ENCODE measurements at regions not wholly inside any gene's neighbourhood (a gene's known extent, or its start where the extent isn't known, plus 50 kb on each side); places are given as distances from the start of the nearest gene placed in this dataset.

DNA sequence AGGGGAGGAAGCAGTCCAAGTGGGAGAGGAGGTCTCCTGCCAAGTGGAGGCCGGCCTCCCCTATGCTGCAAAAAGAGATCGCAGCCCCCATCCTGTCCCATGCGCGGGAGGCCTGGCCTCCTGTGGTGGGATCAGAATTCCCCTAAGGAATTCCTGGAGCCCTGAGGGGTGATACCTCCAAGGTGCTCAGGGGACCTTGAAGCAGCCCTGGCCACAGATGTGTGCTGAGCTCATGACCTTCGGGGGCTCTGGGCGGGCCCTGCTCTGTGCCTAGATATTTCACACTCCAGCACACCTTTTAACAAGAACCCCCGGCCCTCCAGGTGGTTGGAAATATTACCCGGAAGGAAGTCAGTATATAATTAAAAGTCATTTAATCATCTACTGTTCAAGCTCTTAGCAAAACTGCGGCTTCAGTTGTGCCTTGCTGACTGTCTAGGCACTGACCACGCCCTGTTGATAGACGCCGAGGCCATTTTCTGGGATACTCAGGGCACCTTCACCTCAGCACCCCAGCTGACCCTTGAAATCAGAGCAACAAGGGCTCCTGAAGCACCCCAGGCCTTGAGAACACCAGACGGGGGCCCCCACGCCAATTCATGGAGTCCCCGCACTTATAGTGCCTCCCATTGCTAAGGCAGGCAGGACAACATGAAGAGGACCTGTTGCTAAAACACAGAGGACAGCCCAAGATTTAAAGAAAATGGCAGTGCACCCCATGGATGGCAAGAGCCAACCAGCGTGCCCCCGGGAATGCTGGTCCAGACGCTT, 119.1 kb downstream of the NDUFA10 start:
- Mint-ChIP-seq H3K9me3 (no peaks in the 10 kb centered on the region), H3K27ac (no peak overlapping the region), H3K4me3 (no peak overlapping the region), H3K36me3 (ENCODE audit: low read depth) (no peaks in the 10 kb centered on the region), H3K4me1 (peaks cover 6% of the 10 kb centered on the region), H3K27me3 (no peaks in the 10 kb centered on the region)
- no peak for DNase-seq
- ATAC-seq: no peak

DNA sequence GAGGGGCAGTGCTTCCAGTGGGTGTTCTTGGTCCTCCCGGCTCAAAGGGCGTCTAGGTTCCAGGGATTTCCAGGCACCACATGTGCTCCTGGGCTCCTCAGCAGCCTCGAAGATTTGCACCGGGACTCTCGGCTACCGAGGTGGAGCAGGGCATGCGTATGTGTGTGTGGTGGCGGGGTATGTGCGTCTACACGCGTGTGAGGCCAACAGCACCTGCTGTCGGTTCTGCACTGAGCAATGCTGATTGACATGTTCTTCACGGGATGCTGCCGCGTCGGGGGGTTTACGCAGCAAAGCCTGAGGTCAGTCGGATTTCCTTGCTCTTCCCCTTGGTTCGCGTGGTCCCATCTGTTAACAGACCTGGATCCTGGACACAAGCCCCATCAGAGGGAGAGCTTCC, 119.8 kb downstream of the NDUFA10 start:
- H3K27me3 Mint-ChIP-seq: no peaks in the 10 kb centered on the region

DNA sequence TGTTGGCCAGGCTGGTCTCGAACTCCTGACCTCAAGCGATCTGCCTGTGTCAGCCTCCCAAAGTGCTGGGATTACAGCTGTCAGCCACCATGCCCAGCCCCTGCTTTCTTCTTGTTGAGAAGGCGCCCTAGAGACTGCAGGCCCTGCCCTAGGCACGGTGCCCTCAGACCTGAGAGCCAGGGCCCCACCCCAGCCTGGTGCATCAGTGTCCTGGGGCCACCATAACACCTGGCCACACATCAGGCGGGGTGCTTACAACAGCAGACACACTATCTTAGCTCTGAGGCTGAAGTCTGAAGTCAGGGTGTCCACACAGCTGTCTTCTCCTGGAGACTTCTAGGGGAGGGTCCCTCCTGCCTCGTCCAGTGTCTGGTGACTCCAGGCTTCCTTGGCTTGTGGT, 120.6 kb downstream of the NDUFA10 start:
- Mint-ChIP-seq H3K4me3 (no peak overlapping the region), H3K9me3 (no peaks in the 10 kb centered on the region), H3K36me3 (ENCODE audit: low read depth) (no peaks in the 10 kb centered on the region), H3K27ac (no peak overlapping the region), H3K4me1 (no peaks in the 10 kb centered on the region), H3K27me3 (no peaks in the 10 kb centered on the region)
- no peak for ATAC-seq
- DNase-seq: no peak

More for the DNA sequence above, 119.8 kb downstream of the NDUFA10 start:
- Mint-ChIP-seq H3K9me3 (no peaks in the 10 kb centered on the region), H3K4me3 (no peak overlapping the region), H3K27ac (no peak overlapping the region), H3K4me1 (peaks cover 2% of the 10 kb centered on the region), H3K36me3 (ENCODE audit: low read depth) (no peaks in the 10 kb centered on the region)
- no peak for ATAC-seq
- no peak for DNase-seq

DNA sequence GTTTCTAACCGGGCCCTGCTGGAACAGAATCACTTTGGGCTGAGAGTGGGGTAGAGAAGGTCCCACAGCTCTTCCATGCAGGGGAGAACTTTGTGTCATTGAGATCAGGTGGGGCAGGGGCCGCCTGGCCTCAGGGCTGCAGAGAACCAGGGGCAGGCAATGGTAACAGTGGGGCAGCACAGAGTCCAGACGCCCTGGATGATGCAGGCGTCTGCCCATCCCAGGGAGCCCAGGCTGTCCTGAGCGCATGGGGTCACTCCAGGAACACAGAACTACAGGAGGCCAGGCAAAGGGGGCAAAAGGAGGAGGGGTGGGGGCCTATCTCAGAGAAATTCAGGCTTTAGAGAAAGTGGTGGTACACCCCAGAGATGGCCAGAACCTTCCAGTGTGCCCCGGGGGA, 121.3 kb downstream of the NDUFA10 start:
- no peak for DNase-seq
- Mint-ChIP-seq H3K27ac (no peak overlapping the region), H3K27me3 (no peaks in the 10 kb centered on the region), H3K4me3 (no peak overlapping the region), H3K4me1 (no peaks in the 10 kb centered on the region), H3K9me3 (no peaks in the 10 kb centered on the region), H3K36me3 (ENCODE audit: low read depth) (no peaks in the 10 kb centered on the region)
- no peak for ATAC-seq

DNA sequence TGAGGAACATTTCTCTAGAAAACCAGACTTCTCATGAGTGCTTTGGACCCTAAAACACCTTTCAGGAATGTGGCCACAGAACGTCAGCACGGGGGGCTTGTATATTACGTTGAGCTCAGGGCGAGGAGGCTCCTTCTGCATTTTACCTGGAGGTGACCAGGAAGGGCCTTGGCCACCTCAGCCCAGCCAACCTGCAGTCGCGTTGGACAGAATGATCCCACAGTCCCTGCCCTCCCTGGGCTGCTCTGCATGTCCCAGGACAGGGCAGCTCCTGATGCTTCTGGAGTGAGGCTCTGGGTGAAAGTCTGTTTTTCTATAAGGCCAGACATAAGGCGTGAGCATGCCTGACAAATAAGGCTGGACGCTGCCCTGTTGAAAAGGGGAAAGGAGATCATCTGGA, 121.9 kb downstream of the NDUFA10 start:
- no peaks in the 10 kb centered on the region for H3K27me3 Mint-ChIP-seq
- H3K4me1 Mint-ChIP-seq: no peaks in the 10 kb centered on the region
- H3K27ac Mint-ChIP-seq: no peak overlapping the region
- no peaks in the 10 kb centered on the region for H3K36me3 Mint-ChIP-seq (ENCODE audit: low read depth)
- H3K4me3 Mint-ChIP-seq: no peak overlapping the region
- ATAC-seq (no peak), DNase-seq (no peak)
- H3K9me3 Mint-ChIP-seq: no peaks in the 10 kb centered on the region

DNA sequence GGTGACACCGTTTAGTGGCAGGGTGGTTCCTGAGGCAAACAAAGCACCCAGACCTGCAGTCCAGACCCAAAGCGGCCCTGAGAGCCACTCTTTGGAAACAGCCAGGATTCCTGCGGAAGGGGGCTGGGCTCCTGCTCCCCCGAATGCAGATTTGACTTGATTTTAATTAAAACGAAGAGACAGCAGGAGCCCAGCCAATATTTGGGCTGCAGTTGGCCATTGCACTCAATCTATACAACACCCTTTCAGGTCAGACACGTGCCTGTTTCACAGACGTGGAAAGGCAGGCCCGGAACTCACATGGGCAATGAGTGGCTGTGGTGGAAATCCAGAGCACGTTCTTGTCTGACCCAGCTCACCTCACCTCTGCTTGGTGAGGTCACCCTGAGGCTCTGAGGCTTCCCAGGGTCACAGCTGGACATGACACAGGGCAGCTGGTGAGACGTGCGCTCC, 122.4 kb downstream of the NDUFA10 start:
- ATAC-seq: no peak
- Mint-ChIP-seq H3K27ac (no peak overlapping the region), H3K27me3 (no peaks in the 10 kb centered on the region), H3K9me3 (no peaks in the 10 kb centered on the region), H3K4me1 (no peaks in the 10 kb centered on the region), H3K4me3 (no peak overlapping the region), H3K36me3 (ENCODE audit: low read depth) (no peaks in the 10 kb centered on the region)
- no peak for DNase-seq

DNA sequence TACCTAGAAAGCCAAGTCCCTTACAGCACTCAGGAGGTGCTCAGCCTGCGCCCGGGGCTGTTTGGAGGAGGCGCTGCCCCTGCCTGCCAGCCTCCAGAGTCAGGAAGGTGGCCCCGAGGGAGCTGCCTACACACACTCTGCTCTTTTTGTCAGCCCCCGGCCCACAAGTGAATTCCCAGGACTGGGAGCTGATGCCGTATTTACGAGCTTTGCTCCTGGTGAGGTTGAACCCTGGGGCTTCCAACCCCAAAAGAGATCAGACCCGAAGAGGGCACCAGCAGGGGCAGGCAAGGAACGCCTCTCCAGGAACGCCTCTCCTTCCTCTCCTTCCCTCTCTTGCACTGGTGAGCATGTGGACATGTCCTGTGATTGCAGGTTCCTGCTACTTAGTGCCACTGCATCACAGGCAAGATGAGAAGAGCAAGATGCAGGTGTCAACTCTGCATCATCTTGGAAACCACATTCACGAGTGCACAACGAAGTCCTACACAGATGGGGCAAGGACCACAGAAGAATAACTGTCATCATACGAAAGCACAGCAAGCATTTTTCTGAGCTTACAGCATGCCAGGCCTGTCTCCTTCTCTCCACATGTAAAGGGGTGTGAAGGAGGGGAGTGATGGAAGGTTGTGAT, 126.7 kb downstream of the NDUFA10 start:
- no peak overlapping the region for H3K4me3 Mint-ChIP-seq
- no peak for DNase-seq
- H3K27ac Mint-ChIP-seq: no peak overlapping the region
- ATAC-seq: no peak
- no peaks in the 10 kb centered on the region for H3K36me3 Mint-ChIP-seq (ENCODE audit: low read depth)
- H3K4me1 Mint-ChIP-seq: no peaks in the 10 kb centered on the region
- no peaks in the 10 kb centered on the region for H3K9me3 Mint-ChIP-seq
- peaks cover 7% of the 10 kb centered on the region for H3K27me3 Mint-ChIP-seq

DNA sequence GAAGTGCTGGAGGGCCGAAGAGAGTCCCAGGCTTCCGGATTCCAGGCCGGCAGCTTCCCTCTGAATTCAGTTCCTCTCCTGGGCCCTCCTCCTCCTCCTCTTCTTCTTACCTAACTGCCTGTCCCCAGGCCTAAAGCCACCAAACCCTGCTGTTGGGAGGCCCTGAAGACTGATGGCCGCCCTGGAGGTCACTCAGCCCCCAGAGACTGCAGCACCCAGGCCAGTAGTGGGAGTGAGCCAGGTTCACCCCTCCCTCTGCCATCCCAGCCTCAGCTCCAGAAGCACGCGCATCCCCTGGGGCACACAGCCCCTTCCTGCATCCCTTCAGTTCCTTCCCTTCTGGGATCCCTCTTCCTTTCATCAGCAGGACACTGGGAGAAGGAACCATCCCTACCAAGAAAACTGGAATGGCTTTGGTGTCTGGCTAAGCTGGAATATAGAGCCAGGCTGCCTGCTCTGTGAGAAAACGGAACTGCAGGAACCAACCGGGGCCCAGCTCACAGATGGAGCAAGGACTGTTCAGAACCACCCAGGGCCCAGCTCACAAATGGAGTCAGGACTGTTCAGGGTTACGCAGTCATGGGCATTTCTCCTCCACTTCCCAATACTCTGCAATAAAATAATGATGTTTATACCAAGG, 127.4 kb downstream of the NDUFA10 start:
- no peak for ATAC-seq
- Mint-ChIP-seq H3K4me1 (no peaks in the 10 kb centered on the region), H3K36me3 (ENCODE audit: low read depth) (no peaks in the 10 kb centered on the region), H3K27ac (no peak overlapping the region), H3K27me3 (peaks cover 7% of the 10 kb centered on the region), H3K9me3 (no peaks in the 10 kb centered on the region), H3K4me3 (no peak overlapping the region)
- DNase-seq: no peak

DNA sequence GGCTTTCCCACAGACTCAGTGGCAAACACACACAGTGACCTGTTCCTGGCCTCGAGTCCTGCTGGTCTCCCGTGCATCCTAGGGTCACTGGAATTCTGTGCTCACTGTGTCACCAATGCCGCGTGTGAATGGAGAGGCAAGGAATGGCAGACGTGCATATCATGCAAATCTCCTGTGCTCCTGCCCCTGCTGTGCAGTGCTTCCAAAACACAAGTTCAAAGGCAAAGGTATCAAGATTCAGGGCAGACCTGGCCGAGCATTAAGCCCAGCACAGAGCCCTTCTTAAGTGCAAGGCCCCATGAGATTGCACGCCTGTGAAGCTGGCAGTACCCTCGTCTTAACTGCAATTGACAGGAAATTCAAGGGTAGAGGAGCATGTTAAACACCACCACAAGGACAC, 129.1 kb downstream of the NDUFA10 start:
- ATAC-seq (no peak), DNase-seq (no peak)
- Mint-ChIP-seq H3K9me3 (no peaks in the 10 kb centered on the region), H3K36me3 (ENCODE audit: low read depth) (no peaks in the 10 kb centered on the region), H3K27me3 (peaks cover 7% of the 10 kb centered on the region), H3K4me1 (no peaks in the 10 kb centered on the region), H3K27ac (no peak overlapping the region), H3K4me3 (no peak overlapping the region)

DNA sequence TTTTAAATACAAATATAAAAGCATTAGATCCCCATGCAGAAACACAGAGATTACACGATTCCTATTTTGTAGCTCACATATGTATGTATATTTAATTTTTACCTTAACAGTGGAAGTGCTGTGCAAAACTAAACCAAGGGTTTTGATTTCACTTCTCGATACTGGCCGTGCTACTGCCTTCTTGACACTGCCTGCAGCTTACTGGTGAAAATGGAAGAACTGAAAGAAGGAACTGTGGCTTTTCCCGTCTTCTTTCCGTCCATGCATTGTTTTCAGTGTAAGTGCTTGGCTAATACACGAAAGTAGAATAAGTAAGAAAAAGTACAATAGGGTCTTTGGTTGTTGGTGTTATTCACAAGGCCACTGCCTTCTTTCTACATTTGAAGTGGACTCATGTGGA, 129.5 kb downstream of the NDUFA10 start:
- H3K9me3 Mint-ChIP-seq: no peaks in the 10 kb centered on the region
- no peak overlapping the region for H3K4me3 Mint-ChIP-seq
- H3K27ac Mint-ChIP-seq: no peak overlapping the region
- peaks cover 7% of the 10 kb centered on the region for H3K27me3 Mint-ChIP-seq
- ATAC-seq: no peak
- H3K36me3 Mint-ChIP-seq (ENCODE audit: low read depth): no peaks in the 10 kb centered on the region
- no peaks in the 10 kb centered on the region for H3K4me1 Mint-ChIP-seq
- no peak for DNase-seq

DNA sequence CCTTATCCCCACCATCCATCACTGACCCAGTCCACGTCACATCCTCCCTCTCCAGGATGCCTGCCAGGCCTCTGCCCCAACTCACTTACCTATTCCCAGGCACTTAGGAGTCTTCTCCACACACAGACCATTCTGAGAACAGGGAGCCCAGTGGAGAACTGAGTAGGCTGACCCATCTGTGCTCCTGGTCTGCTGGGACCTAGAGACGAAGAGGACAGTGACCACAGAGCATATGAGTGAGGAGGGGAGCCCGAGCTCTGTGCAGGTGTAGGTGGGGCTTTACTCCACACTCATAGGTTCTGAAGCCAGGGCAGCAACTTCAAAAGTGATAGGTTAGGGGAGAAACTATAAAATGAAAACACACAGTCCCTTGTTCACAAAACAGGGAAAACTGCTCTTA, 130.0 kb downstream of the NDUFA10 start:
- no peak overlapping the region for H3K27ac Mint-ChIP-seq

DNA sequence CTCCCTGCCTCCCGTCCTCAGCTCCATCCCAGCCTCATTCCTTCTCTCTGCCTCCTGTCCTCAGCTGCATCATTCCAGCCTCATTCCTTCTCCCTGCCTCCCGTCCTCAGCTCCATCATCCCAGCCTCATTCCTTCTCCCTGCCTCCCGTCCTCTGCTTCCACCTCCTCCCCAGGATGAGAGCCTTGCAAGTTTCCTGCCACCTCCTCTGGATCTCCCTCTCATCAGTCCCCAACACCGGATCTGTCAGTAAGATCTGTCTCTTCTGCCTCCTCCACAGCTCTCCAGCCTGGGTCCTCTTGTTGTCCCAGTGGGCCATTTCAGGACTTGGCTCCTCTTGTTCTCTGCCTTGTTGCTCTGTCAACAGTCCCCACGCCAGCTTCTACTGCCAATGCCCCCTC, 130.9 kb downstream of the NDUFA10 start:
- H3K27me3 Mint-ChIP-seq: peaks cover 7% of the 10 kb centered on the region
- ATAC-seq (no peak), DNase-seq (no peak)
- H3K4me3 Mint-ChIP-seq: no peak overlapping the region
- H3K4me1 Mint-ChIP-seq: no peaks in the 10 kb centered on the region
- H3K9me3 Mint-ChIP-seq: no peaks in the 10 kb centered on the region
- H3K27ac Mint-ChIP-seq: no peak overlapping the region
- no peaks in the 10 kb centered on the region for H3K36me3 Mint-ChIP-seq (ENCODE audit: low read depth)

More for the DNA sequence above, 130.0 kb downstream of the NDUFA10 start:
- no peaks in the 10 kb centered on the region for H3K4me1 Mint-ChIP-seq
- H3K4me3 Mint-ChIP-seq: no peak overlapping the region
- H3K36me3 Mint-ChIP-seq (ENCODE audit: low read depth): no peaks in the 10 kb centered on the region
- ATAC-seq (no peak), DNase-seq (no peak)
- peaks cover 7% of the 10 kb centered on the region for H3K27me3 Mint-ChIP-seq
- H3K9me3 Mint-ChIP-seq: no peaks in the 10 kb centered on the region

DNA sequence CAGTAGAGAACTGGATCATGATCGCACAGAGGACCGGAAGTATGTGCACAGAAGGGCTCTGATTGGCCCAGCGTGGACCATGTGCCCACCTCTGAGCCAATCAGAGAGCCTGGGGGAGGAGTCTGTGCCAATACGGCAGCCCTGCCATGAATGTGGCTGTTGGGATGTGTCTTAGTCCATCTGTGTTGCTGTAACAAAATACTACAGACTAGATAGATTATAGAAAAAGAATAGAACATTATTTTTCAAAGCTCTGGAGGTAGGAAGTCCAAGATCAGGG, 132.0 kb downstream of the NDUFA10 start:
- DNase-seq (no peak), ATAC-seq (no peak)
- Mint-ChIP-seq H3K9me3 (no peaks in the 10 kb centered on the region), H3K36me3 (ENCODE audit: low read depth) (no peaks in the 10 kb centered on the region), H3K27me3 (peaks cover 7% of the 10 kb centered on the region), H3K27ac (no peak overlapping the region), H3K4me3 (no peak overlapping the region), H3K4me1 (no peaks in the 10 kb centered on the region)

DNA sequence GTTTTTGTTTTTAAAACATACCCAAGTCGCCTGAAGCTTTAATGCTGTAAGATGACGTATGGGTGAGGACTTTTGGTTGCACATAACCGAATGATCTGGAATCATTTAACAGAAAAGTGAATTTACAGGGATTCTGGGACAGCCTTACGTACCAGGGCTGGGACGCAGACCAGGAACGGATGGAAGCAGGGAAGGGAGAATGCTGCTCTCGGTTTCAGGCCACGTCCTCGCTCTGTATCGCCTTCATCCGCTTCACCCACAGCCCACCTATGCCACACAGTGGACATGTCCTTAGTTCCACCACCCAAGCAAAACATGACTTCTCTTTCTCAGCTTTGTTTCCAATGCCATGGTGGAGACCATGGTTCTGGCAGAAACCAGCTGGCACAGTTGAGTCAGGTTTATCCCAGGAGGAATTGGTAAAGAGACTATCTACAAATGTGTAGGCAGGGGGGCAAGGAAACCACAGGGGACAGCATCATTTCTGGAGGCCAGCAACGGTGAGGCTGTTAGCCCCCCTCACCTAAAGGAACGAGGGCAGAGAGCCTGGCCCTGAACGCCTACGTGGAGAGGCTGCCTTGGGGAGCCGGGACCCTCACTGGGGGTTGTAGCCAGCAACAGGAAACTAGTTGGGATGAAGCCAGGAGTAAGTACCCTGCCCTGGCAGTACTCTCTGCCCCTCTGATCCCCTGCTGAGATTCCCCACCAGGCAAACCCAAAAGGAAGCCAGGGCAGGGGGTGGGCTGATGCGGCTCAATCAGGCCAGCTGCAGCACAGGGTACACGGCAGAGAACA, 132.5 kb downstream of the NDUFA10 start:
- H3K27me3 Mint-ChIP-seq: peaks cover 7% of the 10 kb centered on the region
- DNase-seq: no peak
- no peaks in the 10 kb centered on the region for H3K9me3 Mint-ChIP-seq
- no peak for ATAC-seq
- H3K36me3 Mint-ChIP-seq (ENCODE audit: low read depth): no peaks in the 10 kb centered on the region
- H3K4me3 Mint-ChIP-seq: no peak overlapping the region
- H3K4me1 Mint-ChIP-seq: no peaks in the 10 kb centered on the region
- H3K27ac Mint-ChIP-seq: no peak overlapping the region

DNA sequence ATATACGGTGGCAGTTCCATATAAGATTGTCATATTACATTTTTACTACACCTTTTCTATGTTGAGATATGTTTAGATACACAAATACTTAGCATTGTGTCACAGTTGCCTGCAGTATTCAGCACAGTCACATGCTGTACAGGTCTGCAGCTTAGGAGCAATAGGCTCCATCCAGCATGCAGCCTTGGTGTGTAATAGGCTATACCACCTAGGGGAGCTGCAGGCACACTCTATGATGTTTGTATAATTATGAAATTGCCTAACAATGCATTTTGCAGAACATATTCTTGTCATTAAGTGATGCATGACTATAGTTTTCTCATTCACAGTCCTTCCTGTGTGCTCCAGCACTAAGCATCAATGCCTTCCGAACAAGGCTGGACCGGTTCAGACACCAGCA, 133.4 kb downstream of the NDUFA10 start:
- Mint-ChIP-seq H3K36me3 (ENCODE audit: low read depth) (no peaks in the 10 kb centered on the region), H3K27ac (no peak overlapping the region), H3K27me3 (peaks cover 7% of the 10 kb centered on the region), H3K4me1 (no peaks in the 10 kb centered on the region), H3K9me3 (no peaks in the 10 kb centered on the region), H3K4me3 (no peak overlapping the region)
- DNase-seq: no peak
- no peak for ATAC-seq

All from activated naive CD8-positive, alpha-beta T cell treated with anti-CD3 and anti-CD28 coated beads, Interleukin-2, amount 50 U/mL, for 24 hours (primary cell).